Kidney tubule cell (primary cell): ENCODE measurements at regions not wholly inside any gene's neighbourhood (a gene's known extent, or its start where the extent isn't known, plus 50 kb on each side); places are given as distances from the start of the nearest gene placed in this dataset.
"Not testable (repeated sequence)": the region's sequence is repeated elsewhere in the genome, so short reads cannot be mapped to it uniquely, and the experiment has no call there.

ENCODE experiments used
- DNase-seq: peaks from one replicate; pipeline ENCODE4 v3.0.0-alpha.2; 2018; ENCODE audit warnings: low spot score

DNA sequence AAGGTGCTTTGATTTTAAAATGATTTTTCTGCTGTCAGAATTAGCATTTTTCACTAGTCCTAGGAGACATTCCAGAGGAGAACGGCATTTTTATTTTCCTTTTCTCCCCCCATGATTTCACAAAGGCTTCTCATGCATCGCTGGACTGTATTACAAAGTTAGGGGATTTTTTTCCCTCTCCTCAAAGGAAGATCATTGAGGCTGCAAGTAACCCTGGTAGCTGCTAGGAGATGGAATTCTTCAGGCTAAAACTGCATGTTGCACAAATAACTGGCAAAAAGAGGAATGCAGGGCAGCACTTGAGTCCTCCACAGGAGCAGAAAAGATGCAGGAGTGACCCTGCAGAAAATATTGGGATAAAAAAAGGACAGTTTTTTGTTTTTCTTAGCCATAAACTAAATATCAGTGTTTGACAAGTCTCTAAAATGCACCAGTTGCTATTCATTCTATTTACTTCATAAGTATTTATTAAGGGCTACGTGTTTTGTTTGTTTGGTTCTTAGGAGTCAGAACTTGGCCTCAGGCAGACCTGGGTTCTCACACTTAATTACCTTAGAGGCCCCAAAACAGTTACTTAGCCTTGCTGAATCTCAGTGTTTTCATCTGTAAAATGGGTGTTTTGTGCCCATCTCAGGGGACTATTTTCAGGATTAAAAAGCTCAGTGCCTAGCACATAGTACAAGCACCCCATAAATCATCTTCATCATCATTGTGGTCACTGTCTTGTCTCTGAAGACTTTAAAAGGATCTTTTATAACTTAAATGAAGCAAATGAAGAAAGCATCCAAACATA is 144.5 kb upstream of the ID4 start:
- peak; percentile 33 for DNase-seq

DNA sequence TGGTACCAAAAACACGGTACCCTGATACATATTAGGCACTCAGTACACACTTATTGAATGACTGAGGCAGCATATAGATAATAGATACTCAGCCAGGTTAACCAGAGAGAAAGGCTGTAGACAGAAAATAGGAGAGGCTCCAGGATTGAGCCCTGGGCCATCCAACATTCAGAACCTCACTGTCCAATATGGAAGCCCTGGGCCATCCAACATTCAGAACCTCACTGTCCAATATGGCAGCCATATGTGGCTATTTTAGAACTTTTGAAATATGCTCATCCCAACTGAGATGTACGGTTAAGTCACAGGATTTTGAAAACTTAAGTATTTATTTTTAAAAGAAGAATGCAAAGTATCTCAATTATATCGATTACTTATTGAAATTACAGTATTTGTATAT is 142.5 kb upstream of the ID4 start:
- DNase-seq = no peak

DNA sequence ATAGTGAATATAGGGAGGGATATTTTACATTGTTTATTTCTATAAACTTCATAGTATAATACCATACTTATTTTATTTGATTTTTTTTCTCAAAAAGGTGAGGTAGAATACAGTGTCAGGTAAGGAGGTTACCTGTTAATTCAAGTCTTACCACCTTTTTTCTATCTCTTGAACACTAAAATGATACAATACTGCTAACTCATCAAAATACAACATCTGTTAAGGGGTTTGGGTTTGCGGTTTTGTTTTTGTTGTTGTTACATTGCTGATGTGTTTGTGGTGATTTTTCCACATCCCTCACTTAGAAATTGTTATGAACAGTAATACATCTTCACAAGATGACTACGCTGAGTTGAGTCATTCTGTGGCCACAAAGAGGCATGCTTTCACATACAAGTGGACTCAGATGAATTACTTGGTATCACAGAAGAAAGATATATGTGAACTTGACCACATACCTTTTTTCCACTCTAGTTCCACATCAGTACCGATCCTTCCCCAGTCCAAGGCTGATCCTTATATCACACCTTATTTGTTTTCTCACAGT is 139.4 kb upstream of the ID4 start:
- peak; percentile 85 for DNase-seq

DNA sequence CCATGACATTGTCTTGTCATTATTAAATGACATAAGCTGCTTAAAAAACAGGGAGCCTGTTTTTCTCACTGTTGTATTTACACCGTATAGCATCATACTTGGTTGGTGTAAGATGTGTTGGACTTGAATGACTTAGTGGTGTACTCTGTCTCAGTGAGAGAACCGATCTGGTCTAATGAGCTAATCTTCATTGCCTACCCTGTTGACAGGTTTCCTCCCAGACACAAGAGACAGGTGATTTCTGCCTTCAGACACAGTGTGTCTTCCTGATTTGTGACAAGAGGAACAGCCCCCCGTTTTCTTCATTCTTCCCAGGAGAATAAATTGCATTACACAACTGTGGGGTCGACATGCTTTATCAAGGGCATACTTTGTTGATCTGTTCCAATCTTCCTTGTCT is 137.2 kb upstream of the ID4 start:
- DNase-seq = no peak

DNA sequence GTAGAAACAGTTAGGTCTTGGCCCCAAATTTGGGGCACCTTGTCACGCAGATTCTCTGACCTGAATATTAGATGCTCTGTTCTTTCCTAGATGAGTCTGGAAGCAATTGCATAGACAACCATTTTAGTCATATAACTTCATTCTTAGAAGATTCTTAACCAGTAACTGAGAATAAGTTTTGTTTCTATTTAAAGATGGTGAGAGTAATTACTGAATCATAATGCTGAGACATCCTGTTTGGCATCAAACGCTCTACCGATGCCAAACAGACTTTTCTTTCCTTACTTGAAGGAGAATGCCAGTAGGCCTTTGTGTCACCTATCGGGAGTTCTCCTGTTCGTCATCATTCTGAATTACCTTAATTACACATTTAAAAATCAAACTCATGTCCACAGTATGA is 131.6 kb upstream of the ID4 start:
- peak; percentile 22 for DNase-seq

DNA sequence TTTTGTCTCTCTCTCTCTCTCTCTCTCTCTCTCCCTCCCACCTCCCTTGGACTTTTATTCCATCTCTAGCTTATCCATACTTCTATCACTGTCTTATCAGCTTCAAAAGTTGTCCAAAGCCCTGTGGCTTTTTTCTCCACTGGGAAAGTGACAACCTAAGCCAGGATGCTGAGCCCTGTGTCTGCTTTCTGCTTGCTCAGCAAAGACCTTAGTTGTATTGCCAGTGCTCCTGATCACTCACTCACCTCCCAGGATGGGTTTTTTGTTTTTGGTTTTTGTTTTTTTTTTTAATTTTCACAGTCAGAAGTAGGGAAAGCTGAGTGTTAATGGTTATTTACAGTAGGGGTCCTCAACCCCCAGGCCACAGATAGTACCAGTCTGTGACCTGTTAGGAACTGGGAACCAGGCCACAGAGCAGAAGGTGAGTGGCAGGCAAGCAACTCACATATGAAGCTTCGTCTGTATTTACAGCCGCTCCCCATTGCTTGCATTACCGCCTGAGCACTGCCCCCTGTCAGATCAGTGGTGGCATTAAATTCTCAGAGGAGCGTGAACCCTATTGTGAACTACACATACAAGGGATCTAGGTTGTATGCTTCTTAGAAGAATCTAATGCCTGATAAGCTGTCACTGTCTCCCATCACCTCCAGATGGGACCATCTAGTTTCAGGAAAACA is 125.0 kb upstream of the ID4 start:
- no peak for DNase-seq

DNA sequence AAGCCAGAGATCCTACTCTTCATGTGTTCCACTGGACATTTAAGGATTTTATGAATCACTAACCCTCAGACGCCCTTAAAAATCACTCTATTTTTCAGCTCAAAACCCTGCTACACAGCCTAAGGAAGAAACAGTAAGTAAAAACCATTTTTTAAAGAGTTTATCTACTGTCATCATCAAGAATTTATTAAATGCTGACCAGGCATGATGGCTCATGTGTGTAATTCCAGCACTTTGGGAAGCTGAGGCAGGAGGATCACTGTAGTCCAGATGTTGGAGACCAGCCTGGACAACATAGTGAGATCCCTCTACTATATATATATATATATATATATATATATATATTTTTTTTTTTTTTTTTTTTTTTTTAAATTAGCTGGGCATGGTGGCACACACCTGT is 124.2 kb upstream of the ID4 start:
- DNase-seq = no peak

DNA sequence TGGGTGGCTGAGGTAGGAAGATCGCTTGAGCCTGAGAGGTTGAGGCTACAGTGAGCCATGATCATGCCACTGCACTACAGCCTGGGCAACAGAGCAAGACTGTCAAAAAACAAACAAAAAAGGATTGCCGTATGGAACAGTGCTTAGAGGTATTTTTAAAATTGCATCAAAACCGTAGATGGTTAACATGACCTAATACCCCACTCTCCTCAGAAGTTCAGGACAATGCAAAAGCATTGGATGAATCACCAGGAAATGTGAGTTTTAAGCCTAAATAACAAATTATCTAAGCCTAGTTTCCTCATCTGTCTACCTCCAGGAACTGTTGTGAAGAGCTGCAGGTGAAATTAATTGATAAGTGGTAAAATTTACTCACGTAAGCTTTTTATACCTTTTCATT is 123.8 kb upstream of the ID4 start:
- DNase-seq = peak; percentile 77

DNA sequence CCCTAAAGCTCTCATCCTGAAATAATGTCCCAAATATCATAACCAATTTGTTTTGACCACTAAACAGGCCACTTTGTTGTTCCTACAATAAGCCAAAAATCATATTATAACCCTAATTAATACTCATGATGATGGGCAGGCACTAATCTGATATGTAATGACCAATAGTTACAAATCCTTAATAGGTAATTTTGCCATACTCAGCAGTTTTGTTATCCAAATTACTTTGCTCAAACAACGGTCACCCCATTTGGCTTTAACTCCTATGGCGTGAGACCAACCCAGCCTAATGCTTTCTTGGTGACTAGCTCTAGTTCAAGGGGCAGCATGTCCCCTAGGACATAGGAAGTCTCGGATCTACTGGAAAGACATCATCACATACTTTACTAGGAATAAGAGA is 123.2 kb upstream of the ID4 start:
- DNase-seq = no peak

DNA sequence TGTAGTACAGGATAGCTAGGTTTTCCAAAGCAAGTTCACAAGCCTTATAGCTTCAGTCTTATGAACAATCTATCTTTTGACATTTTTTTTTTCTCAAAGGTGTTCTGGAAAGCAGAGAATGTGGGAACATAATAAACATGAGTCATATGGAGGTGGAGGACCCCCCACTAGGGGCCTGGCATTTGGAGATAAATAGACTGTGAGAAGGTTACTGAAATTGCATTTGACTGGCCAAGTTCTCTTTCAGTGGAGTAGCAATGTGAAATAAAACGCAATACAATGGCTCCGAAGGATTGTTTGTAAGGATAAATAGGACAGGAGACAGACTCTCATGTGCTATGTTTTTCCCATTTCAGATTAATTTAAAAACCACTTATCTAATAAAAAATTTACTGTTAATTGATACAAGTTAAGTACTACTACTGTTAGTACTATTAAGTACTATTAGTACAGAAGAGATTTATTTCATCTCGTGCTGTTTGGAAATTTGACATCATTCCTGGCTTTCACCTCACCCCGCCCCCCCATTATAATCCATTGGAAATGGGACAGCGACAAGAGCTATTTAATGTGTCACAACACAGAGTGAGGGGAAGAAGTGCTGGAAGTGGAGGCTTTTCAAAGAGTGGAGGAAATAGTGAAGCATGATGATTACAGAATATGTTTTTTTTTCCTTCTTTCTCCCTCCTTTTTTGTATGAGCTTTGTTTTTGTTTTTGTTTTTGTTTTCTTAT is 122.6 kb upstream of the ID4 start:
- peak; percentile 29 for DNase-seq

DNA sequence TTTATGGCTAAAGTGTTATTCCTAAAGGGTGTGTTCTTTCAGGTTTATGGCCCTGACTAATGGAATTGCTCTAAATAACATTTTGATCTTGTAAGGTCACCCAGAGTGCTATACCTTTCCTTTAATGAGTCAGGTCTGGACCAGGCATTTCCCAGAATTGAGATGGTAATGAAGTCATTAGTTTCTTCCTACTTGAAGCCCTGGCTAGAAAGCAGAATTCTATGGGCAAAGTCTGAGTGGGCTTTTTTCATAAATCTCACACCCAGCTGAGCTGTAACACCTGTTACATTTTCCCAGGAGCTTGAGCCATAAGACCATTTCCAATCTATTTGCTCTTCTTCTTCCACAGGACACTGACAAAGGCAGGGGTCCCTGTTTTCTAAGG is 122.0 kb upstream of the ID4 start:
- peak; percentile 75 for DNase-seq

DNA sequence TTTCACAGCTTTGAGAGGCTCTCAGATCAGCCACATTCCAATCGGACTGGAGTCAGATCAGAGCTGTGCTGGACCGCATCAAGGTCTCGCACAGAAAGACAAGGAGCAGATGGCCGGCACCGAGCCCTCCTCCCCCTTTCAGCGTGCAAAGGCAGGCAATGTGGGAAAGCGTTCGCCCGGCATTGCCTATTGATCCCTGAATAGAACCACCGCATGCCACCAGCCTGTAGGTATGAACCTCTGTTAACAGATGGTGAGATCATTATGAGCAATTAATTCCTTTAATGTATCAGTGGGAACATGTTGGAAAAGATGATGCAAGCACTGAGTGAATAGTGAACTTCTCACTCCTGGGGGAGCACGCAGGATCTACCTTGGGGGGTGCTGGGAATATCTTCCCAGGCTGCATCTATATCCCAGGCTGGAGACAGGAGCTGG is 117.5 kb upstream of the ID4 start:
- DNase-seq = peak; percentile 64

DNA sequence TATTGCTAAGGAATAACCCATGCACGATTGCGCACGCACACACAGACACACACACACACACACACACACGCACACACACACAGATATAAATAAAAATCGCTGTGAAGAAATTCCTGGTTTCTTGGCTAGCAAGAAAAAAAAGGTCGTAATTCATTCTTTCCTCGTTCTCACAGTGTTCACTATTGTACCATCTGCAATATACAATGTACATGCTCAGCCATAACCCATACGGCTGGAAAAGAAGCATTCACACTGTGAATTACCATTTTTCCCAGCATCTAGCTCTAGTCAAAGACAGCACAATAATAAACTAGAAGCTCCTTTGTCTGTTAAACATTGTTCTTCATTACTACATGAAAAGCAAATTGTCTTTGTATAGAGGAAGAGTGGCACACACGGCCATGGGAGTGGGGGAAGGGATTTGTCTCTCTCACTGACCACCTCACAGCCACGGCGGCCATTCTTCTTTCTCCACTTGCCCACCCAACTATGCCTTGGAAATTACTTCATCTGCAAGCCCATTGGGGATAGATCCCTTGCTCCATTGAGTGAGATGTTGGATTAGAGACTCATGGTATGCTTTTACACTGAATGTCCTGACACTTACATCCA is 115.3 kb upstream of the ID4 start:
- no peak for DNase-seq

DNA sequence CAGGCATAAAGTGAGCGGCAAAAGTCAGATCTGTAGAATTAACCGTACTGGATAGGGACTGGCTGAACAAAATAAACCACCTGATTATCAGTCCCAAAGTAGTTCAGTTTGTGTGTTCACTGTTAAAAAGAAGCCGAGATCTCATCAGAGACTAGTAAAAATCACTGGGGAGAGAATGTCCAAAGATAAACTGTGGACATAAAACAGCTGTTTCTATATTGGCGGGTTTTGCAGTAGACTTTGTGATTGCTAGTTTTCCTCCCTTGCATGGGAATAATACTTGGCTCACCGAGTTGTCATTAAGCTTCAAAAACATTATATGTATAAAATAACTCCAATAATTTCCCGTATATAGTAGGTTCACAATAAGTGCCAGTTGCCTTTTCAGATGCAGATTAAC is 114.2 kb upstream of the ID4 start:
- DNase-seq = no peak

DNA sequence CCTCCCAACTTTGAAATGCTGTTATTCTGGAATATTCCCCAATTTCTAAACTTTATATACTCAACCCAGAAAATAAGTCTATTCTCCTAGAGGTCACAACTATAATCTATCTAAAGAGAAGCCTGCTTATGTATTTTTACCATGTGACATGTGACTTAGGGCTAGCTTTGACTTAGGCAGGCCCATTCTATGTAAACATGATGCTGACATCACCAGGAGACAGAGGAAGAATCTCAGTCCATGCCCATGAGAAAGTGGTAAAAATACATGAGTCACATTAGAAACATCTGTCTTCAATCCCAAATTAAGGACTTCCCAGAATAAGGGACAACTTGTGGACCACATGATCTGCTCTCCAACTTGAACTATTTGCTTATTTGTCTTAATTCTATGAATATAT is 113.6 kb upstream of the ID4 start:
- peak; percentile 53 for DNase-seq

DNA sequence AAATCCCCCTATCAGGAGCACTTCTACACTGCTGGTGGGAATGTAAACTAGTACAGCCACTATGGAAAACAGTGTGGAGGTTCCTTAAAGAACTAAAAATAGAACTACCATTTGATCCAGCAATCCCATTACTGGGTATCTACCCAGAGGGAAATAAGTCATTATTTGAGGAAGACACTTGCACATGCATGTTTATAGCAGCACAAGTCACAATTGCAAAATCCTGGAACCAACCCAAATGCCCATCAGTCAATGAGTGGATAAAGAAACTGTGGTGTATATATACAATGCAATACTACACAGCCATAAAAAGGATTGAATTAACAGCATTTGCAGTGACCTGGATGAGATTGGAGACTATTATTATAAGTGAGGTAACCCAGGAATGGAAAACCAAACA is 111.7 kb upstream of the ID4 start:
- DNase-seq = not testable (repeated sequence)

DNA sequence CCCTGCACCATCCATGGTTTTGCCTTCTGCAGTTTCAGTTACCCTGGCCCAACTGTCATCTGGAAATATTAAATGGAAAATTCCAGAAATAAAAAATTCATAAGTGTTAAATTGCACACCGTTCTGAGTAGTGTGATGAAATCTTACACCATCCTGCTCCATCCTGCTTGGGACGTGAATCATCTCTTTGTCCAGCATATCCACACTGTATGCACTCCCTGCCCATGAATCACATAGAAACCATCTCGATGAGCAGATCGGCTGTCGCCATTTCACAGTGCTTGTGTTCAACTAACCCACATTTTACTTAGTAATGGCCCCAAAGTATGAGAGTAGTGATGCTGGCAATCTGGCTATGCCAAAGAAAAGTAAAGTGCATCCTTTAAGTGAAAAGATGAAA is 105.9 kb upstream of the ID4 start:
- peak; percentile 74 for DNase-seq

DNA sequence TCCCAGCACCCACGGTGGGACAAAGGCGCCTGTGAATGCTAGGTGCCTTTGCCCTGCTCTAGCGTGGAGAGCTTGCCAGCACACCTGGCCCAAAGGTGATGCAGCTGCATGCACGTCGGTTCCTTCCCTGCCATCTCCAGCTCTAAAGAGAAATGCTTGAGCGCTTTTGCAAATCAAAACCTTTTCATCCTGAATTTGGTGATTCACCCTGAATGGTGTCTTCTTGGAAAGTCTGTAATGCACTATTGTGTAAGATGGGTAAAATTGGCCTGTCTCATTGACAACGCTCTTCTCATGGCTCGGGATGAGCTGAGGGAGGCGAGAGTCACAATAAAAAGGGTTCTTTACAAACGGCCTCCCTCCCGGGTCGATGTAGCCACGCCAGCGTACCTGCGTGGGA is 103.1 kb upstream of the ID4 start:
- peak; percentile 63 for DNase-seq

DNA sequence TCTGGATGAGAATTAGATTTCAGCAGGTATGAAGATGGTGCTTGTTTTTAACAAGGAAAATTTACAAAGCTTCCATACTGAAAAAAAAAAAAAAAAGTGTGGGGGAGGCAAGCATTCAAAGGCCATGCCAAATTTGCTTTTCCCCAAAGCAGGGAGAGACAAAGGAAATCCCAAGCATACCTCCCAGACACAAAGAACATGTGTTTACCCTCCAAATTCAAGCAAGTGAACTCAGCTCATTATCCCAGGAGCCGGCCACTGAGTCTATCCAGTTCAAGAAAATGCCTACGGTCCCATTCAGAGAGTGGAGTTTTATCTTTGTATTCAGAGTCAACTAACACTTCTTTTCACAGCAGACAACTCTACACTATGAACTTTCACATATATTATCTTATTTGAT is 102.7 kb upstream of the ID4 start:
- DNase-seq = no peak

DNA sequence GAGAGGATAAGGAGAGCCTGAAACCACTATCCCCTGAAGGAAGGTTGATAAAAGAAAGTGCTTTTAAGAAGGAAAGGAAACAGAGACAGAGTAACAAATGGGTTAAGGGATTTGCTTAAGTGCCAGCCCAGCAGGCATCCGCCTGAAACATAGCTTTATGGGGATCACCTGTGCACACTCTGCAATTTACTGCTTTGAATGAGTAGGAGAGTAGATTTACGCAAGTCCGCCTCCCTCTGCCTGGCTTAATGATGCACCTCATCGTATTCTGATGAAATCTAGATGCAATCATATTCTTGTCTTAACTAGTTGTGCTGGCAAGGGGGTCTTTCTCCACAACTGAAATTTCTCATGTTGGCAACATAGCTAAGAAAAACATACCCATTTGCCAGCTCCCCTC is 101.1 kb upstream of the ID4 start:
- DNase-seq = no peak

DNA sequence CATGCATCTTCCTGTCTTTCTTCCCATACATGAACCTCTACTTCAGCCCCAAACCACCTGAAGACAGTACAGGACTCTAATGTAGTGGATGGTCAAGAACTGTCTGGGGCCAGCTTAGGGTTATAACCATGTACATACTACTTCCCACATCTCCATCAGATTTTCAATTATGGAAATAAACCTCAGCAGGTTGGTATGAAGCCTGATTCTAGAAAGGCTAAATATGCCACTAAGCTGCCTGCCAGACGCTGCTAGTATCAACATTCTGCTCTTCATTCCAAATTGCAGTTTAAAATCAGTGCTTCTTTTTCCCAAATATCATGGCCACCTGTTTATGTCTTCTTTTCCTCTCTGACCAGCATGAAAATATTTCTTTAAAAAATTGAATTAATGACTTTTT is 99.2 kb upstream of the ID4 start:
- no peak for DNase-seq

DNA sequence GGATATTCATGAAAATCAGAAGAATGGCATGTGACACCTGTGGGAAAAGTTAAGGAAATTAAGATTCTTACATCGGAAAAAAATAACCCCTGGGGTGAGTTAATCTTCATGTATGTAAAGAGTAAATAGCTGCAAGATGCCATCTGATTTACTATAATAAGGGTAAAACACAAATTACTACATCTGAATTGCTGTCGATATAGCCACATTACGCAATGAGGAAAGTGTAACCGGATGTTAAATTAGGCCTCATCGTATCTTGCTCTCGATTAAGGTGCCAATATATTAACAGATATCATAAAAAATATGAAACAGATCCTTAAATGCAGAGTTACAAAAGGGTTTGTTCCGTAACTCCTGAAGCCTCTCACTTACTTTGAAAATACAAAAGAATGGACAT is 87.4 kb upstream of the ID4 start:
- DNase-seq = no peak
